ENCODE measurements at regions not wholly inside any gene's neighbourhood (a gene's known extent, or its start where the extent isn't known, plus 50 kb on each side); places are given as distances from the start of the nearest gene placed in this dataset.

GRCh38 chr13:32895296-32895695 is 120.9 kb upstream of the KL start:
- ChIA-PET CTCF (interaction anchor here (0.7 kb wide), 1 partner anchor 43 kb away, joined by 3 read pairs; no protein-coding TSS in a partner anchor), POLR2A (no interaction called here)
- Histone ChIP-seq H3K27ac (ENCODE audit: insufficient read depth in 1 of 2, low read depth in 1 of 2, low read length in 2 of 2, poor library complexity in 1 of 2, severe bottlenecking in 2 of 2) (no peak overlapping the region), H3K9me3 (ENCODE audit: control extremely low read depth in 1 of 5, control insufficient read depth in 4 of 5, insufficient read depth in 2 of 5, low read depth in 1 of 5, low read length in 4 of 5) (no peaks in the 10 kb centered on the region), H3K36me3 (ENCODE audit: control insufficient read depth in 4 of 4, insufficient read depth in 4 of 4, low read length in 3 of 4) (no peaks in the 10 kb centered on the region), H3K4me1 (ENCODE audit: control extremely low read depth in 1 of 4, control insufficient read depth in 4 of 4, insufficient read depth in 4 of 4, low read length in 3 of 4) (peaks cover 0 to 17% (median 0%) of the 10 kb centered on the region in 4 experiments), H3K4me3 (ENCODE audit: control insufficient read depth in 1 of 7, extremely low read depth in 1 of 7, insufficient read depth in 4 of 7, low read depth in 2 of 7, low read length in 6 of 7) (no peak overlapping the region), H3K27me3 (replicated peaks in 2 of 5; ENCODE audit: control insufficient read depth in 4 of 5, insufficient read depth in 5 of 5, low read length in 4 of 5) (no peaks in the 10 kb centered on the region)
- DNase-seq: no peak
- WGBS (ENCODE audit: insufficient coverage): 100% methylated on average over 1 of the region's 3 CpGs

- WGBS (ENCODE audit: insufficient coverage): 94% methylated on average over 2 of the region's 4 CpGs
- DNase-seq: no peak
- Histone ChIP-seq H3K27me3 (replicated peaks in 2 of 5; ENCODE audit: control insufficient read depth in 4 of 5, insufficient read depth in 5 of 5, low read length in 4 of 5) (no peaks in the 10 kb centered on the region), H3K4me1 (ENCODE audit: control extremely low read depth in 1 of 4, control insufficient read depth in 4 of 4, insufficient read depth in 4 of 4, low read length in 3 of 4) (peaks cover 0 to 17% (median 0%) of the 10 kb centered on the region in 4 experiments), H3K9me3 (ENCODE audit: control extremely low read depth in 1 of 5, control insufficient read depth in 4 of 5, insufficient read depth in 2 of 5, low read depth in 1 of 5, low read length in 4 of 5) (no peaks in the 10 kb centered on the region), H3K36me3 (ENCODE audit: control insufficient read depth in 4 of 4, insufficient read depth in 4 of 4, low read length in 3 of 4) (no peaks in the 10 kb centered on the region), H3K27ac (ENCODE audit: insufficient read depth in 1 of 2, low read depth in 1 of 2, low read length in 2 of 2, poor library complexity in 1 of 2, severe bottlenecking in 2 of 2) (no peak overlapping the region), H3K4me3 (ENCODE audit: control insufficient read depth in 1 of 7, extremely low read depth in 1 of 7, insufficient read depth in 4 of 7, low read depth in 2 of 7, low read length in 6 of 7) (no peak overlapping the region)
- ChIA-PET POLR2A (no interaction called here), CTCF (interaction anchor here (1.2 kb wide), 1 partner anchor 9 kb away, joined by 3 read pairs; no protein-coding TSS in a partner anchor)
Measured at GRCh38 chr13:32897296-32897695, 118.9 kb upstream of the KL start.

GRCh38 chr13:32902029-32902780 is 114.0 kb upstream of the KL start:
- no peaks in the 10 kb centered on the region for H3K9me3 ChIP-seq (ENCODE audit: control extremely low read depth in 1 of 5, control insufficient read depth in 4 of 5, insufficient read depth in 2 of 5, low read depth in 1 of 5, low read length in 4 of 5)
- no peaks in the 10 kb centered on the region for H3K27me3 ChIP-seq (replicated peaks in 2 of 5; ENCODE audit: control insufficient read depth in 4 of 5, insufficient read depth in 5 of 5, low read length in 4 of 5)
- H3K4me3 ChIP-seq (ENCODE audit: control insufficient read depth in 1 of 7, extremely low read depth in 1 of 7, insufficient read depth in 4 of 7, low read depth in 2 of 7, low read length in 6 of 7): no peak overlapping the region
- H3K4me1 ChIP-seq (ENCODE audit: control extremely low read depth in 1 of 4, control insufficient read depth in 4 of 4, insufficient read depth in 4 of 4, low read length in 3 of 4): peaks cover 3 to 20% (median 10%) of the 10 kb centered on the region in 4 experiments
- CTCF ChIA-PET: interaction anchor here (0.6 to 1.3 kb wide), 2 partner anchors 9 to 178 kb away, joined by 3 to 6 read pairs; no protein-coding TSS in a partner anchor
- no peak for DNase-seq
- WGBS (ENCODE audit: insufficient coverage): 100% methylated on average over 3 of the region's 3 CpGs
- no peaks in the 10 kb centered on the region for H3K36me3 ChIP-seq (ENCODE audit: control insufficient read depth in 4 of 4, insufficient read depth in 4 of 4, low read length in 3 of 4)
- POLR2A ChIA-PET: no interaction called here
- no peak overlapping the region for H3K27ac ChIP-seq (ENCODE audit: insufficient read depth in 1 of 2, low read depth in 1 of 2, low read length in 2 of 2, poor library complexity in 1 of 2, severe bottlenecking in 2 of 2)

- ChIA-PET POLR2A (no interaction called here), CTCF (interaction anchor here (1.2 kb wide), 1 partner anchor 195 kb away, joined by 3 read pairs; no protein-coding TSS in a partner anchor)
- Histone ChIP-seq H3K36me3 (ENCODE audit: control insufficient read depth in 4 of 4, insufficient read depth in 4 of 4, low read length in 3 of 4) (no peaks in the 10 kb centered on the region), H3K4me1 (ENCODE audit: control extremely low read depth in 1 of 4, control insufficient read depth in 4 of 4, insufficient read depth in 4 of 4, low read length in 3 of 4) (peaks cover 3 to 20% (median 10%) of the 10 kb centered on the region in 4 experiments), H3K4me3 (ENCODE audit: control insufficient read depth in 1 of 7, extremely low read depth in 1 of 7, insufficient read depth in 4 of 7, low read depth in 2 of 7, low read length in 6 of 7) (no peak overlapping the region), H3K9me3 (ENCODE audit: control extremely low read depth in 1 of 5, control insufficient read depth in 4 of 5, insufficient read depth in 2 of 5, low read depth in 1 of 5, low read length in 4 of 5) (no peaks in the 10 kb centered on the region), H3K27ac (ENCODE audit: insufficient read depth in 1 of 2, low read depth in 1 of 2, low read length in 2 of 2, poor library complexity in 1 of 2, severe bottlenecking in 2 of 2) (no peak overlapping the region), H3K27me3 (replicated peaks in 2 of 5; ENCODE audit: control insufficient read depth in 4 of 5, insufficient read depth in 5 of 5, low read length in 4 of 5) (no peaks in the 10 kb centered on the region)
- no peak for DNase-seq
- WGBS (ENCODE audit: insufficient coverage): 95% methylated on average over 7 of the region's 8 CpGs
Measured at GRCh38 chr13:32902874-32903273, 113.3 kb upstream of the KL start.

- H3K27ac ChIP-seq (ENCODE audit: insufficient read depth in 1 of 2, low read depth in 1 of 2, low read length in 2 of 2, poor library complexity in 1 of 2, severe bottlenecking in 2 of 2): no peak overlapping the region
- no peaks in the 10 kb centered on the region for H3K9me3 ChIP-seq (ENCODE audit: control extremely low read depth in 1 of 5, control insufficient read depth in 4 of 5, insufficient read depth in 2 of 5, low read depth in 1 of 5, low read length in 4 of 5)
- no peaks in the 10 kb centered on the region for H3K36me3 ChIP-seq (ENCODE audit: control insufficient read depth in 4 of 4, insufficient read depth in 4 of 4, low read length in 3 of 4)
- ChIA-PET POLR2A (no interaction called here), CTCF (interaction anchor here (0.6 to 1.2 kb wide), 2 partner anchors 196 to 643 kb away, joined by 3 read pairs; no protein-coding TSS in a partner anchor)
- WGBS (ENCODE audit: insufficient coverage): 96% methylated on average over 5 of the region's 5 CpGs
- H3K4me3 ChIP-seq (ENCODE audit: control insufficient read depth in 1 of 7, extremely low read depth in 1 of 7, insufficient read depth in 4 of 7, low read depth in 2 of 7, low read length in 6 of 7): no peak overlapping the region
- H3K4me1 ChIP-seq (ENCODE audit: control extremely low read depth in 1 of 4, control insufficient read depth in 4 of 4, insufficient read depth in 4 of 4, low read length in 3 of 4): peaks cover 3 to 20% (median 10%) of the 10 kb centered on the region in 4 experiments
- DNase-seq: no peak
- no peaks in the 10 kb centered on the region for H3K27me3 ChIP-seq (replicated peaks in 2 of 5; ENCODE audit: control insufficient read depth in 4 of 5, insufficient read depth in 5 of 5, low read length in 4 of 5)
Measured at GRCh38 chr13:32903720-32904119, 112.5 kb upstream of the KL start.

- no peaks in the 10 kb centered on the region for H3K27me3 ChIP-seq (replicated peaks in 2 of 5; ENCODE audit: control insufficient read depth in 4 of 5, insufficient read depth in 5 of 5, low read length in 4 of 5)
- no peak overlapping the region for H3K4me3 ChIP-seq (ENCODE audit: control insufficient read depth in 1 of 7, extremely low read depth in 1 of 7, insufficient read depth in 4 of 7, low read depth in 2 of 7, low read length in 6 of 7)
- DNase-seq: no peak
- H3K27ac ChIP-seq (ENCODE audit: insufficient read depth in 1 of 2, low read depth in 1 of 2, low read length in 2 of 2, poor library complexity in 1 of 2, severe bottlenecking in 2 of 2): no peak overlapping the region
- ChIA-PET CTCF (no interaction called here), POLR2A (no interaction called here)
- H3K4me1 ChIP-seq (ENCODE audit: control extremely low read depth in 1 of 4, control insufficient read depth in 4 of 4, insufficient read depth in 4 of 4, low read length in 3 of 4): peaks cover 3 to 20% (median 10%) of the 10 kb centered on the region in 4 experiments
- 93% methylated on average over 2 of the region's 2 CpGs for WGBS (ENCODE audit: insufficient coverage)
- no peaks in the 10 kb centered on the region for H3K9me3 ChIP-seq (ENCODE audit: control extremely low read depth in 1 of 5, control insufficient read depth in 4 of 5, insufficient read depth in 2 of 5, low read depth in 1 of 5, low read length in 4 of 5)
- no peaks in the 10 kb centered on the region for H3K36me3 ChIP-seq (ENCODE audit: control insufficient read depth in 4 of 4, insufficient read depth in 4 of 4, low read length in 3 of 4)
Measured at GRCh38 chr13:32904266-32904665, 112.0 kb upstream of the KL start.

Data from common myeloid progenitor, CD34-positive (primary cell).